ENCODE measurements at regions not wholly inside any gene's neighbourhood (a gene's known extent, or its start where the extent isn't known, plus 50 kb on each side); places are given as distances from the start of the nearest gene placed in this dataset.

- DNase-seq = no peak
Observed at GRCh38 chr1:14511796-14512585, 86.5 kb upstream of the KAZN start.

DNA sequence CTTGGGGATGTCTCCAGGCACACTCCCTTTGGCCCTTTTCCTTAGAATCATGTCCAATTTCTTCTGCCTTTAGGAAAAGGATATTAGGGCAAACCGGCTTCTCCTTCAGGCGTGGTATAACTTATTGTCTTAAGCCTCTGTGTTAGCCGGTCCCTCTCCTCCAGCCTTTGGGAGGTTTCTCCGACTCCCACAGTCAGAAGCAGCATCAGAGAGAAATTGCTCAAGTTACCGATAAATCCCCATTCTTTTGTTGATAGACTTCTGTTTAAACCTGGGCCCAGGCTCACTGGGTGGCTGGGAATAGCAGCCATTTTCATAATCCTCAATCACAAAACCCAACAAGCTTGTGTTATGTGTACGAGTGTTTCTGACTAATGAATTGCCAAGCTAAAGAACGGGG is 85.4 kb upstream of the KAZN start:
- DNase-seq = no peak

DNA sequence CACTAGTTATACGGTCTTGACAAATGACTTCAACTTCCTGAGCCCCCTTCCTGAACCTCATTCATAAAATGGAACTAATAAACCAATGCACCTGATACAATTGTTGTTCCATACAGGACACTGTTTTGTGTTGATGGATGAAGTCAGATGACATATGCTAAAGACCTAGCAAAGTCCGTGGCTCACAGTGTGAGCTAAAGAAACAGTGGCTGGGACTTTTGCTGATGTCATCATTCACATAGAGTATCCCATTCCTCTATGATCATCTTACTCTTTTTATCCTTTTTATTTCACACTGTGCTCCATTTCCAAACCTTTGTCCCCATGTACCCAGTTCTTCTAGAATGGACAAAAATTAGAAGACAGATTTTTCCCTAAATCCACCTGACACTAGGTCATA is 83.7 kb upstream of the KAZN start:
- no peak for DNase-seq

DNA sequence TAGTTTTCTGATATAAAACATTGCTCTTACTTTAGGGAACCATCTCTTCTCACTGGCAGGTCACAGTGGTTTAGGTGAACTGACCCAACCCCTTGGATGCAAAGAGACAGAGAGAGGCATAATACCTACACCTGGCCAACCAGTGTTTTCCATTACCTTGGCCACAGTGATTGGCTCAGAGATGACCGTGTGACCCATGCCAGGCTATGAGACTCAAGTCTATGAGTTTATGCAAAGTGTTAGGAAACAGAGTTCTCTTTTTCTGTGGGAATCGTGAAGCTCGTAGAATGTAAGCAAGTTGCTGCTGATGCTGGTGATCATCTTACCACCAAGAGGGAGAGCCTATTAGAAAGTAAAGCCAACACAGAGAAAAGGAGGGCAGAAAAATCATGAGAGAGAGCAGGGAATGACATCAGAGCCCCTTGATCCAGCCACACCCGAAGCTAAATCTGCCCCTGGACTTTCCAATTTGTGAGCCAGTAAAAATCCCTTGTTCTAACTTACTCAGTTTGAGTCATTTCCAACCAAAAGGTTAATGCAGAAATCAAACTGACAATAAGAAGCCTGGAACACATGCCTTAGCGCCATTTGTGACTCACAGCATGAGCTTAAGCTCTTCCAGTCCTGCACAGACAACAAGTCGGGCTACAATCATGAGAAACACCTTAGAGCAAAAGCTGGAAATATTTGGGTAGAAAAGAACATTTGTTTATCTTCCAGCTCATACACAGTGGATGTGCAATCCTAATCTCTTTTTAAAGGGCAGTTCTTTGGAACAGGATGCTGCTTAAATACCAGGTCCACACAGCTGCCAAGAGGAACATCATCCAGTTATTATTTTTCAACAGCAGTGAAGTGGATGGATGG is 81.3 kb upstream of the KAZN start:
- DNase-seq = no peak

- no peak for DNase-seq
Observed at GRCh38 chr1:14517841-14518180, 80.7 kb upstream of the KAZN start.

GRCh38 chr1:14519976-14520375 is 78.5 kb upstream of the KAZN start:
- DNase-seq = no peak

DNA sequence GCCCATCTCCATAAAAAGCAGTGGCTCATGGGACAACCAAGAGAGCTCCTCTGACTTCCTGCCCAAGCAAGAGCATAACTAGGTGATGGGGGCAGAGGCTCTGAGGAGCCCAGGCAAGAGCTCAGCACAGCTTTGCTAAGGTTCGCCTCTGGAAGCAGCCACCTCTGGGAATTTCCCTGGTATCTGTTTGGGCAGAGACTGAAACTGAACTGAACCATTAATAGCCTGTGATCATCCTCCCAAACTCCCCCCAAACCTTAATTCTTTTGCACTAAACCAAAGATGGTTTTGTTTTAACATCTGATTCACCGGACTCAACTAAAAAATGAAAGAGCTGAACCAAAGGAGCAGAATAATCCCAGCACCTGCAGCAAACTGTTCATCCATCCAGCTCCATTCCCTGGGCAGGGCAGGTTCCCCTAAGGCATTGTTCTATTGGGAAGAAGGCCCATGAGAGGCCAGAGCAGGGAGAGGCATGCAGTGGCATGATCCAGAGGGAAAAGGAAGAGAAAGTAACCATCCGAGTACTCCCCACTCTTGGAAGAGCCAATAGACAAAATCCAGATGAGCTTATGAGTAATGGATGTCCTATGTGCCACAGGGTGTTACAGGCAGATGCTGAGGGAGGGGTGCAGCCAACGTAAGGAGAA is 77.8 kb upstream of the KAZN start:
- DNase-seq = no peak

DNA sequence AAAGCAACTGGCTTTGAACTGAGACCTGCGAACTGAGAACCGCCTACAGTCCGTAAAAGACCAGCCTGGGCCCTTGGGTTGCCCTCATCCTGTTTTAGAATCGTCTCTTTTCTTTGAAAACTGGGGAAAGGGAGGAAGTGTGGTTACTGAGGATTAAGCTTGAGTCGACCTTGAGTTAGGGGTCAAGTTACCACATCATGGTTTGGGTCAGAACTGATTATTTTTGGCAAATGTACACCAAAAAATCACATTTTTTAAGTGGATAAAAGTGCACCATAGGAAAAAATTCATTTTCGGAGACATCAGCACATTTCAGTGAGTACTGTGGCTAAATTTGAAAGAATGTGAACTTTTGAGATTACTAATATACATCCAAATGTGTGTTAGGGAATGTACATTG is 76.9 kb upstream of the KAZN start:
- DNase-seq = no peak

GRCh38 chr1:14522077-14522925 is 76.2 kb upstream of the KAZN start:
- DNase-seq = no peak

DNA sequence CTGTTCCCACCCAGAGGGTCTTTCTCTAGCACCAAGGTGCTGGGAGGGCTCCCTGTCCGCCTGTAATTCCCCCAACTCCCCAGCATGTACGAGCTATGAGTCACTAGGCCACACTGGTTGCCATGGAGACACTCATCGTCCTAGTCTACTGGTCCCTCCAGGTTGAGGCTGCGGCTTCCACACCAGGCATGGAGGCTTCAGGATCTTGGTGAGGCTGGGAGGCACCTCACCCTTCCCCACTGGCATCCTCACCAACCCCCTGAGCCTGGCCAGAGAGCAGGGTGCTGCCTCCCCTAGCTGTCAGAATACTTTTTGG is 75.6 kb upstream of the KAZN start:
- DNase-seq = no peak

GRCh38 chr1:14524826-14525636 is 73.5 kb upstream of the KAZN start:
- DNase-seq = no peak

GRCh38 chr1:14529475-14529874 is 69.0 kb upstream of the KAZN start:
- DNase-seq = no peak

- no peak for DNase-seq
Observed at GRCh38 chr1:14531519-14531918, 67.0 kb upstream of the KAZN start.

- DNase-seq = no peak
Observed at GRCh38 chr1:14535619-14536355, 62.7 kb upstream of the KAZN start.

DNA sequence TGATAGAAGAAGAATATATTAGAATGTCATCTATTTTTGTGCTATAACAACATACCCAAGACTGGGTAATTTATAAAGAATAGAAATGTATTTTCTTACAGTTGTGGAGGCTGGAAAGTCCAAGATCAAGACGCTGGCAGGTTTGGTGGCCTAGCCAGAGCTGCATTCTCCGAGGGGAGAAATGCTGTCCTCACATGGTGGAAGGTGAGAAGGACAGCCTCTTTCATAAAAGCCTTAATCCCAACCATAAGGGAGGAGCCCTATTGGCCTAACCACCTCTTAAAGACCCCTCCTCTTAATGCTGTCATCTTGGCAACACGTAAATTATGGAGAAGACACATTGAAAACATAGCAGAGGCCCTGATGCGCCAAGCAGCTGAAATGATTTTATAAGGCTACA is 60.1 kb upstream of the KAZN start:
- no peak for DNase-seq

DNA sequence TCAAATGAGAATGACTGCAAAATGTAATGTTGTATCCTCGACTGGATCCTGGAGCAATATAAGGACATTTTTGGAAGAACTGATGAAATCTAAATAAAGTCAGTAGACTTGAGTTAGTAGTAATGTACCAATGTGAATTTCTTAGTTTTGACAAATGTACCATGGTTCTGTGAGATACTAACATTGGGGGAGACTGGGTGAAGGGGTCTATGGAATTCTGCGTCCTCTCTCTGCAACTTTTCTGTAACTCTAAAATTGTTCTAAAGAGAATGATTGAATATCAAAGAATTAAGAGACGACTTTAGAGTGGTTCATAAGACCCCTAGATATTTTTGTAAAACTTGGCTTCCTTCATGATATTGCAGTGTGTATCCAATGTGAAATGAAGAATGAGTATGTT is 59.2 kb upstream of the KAZN start:
- DNase-seq = no peak

GRCh38 chr1:14539953-14540563 is 58.4 kb upstream of the KAZN start:
- no peak for DNase-seq

DNA sequence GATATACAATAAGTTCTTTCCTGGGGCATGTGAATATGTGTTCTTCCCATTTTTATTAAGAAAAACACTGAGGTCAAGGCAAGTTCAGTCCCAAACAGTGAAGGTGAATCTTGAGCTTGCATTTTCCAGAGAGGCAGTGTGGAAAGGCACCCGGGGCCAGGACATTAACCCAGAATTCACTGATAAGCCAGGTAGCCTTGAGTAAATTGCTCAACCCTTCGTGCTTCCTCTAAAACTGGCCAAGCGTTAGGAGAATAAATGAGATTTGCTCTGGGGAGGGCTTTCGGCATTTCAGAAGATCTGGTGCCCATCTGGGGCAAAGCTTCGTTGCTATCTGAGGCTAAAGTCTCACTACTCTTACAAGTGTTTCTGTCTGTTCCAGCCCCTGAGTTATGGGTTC is 57.1 kb upstream of the KAZN start:
- DNase-seq = no peak

GRCh38 chr1:14543191-14543840 is 55.2 kb upstream of the KAZN start:
- DNase-seq = no peak

DNA sequence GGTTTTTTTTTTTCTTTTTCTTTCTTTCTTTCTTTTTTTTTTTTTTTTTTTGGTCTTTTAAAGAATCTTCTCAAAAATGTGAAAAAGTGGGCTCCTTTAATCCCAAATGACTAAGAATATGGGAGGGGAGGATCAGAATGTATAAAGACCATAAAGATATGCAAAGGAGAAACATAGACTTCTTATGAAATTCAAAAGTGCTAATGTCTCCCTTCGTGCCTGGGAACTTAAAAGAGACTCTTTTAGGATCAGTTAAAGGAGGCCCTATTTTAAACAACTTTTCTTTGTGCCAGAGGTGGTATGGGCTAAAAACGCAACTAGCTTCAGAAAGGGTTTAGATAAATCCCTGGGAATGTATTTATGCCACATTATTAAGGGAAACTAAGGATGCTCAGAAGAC is 54.2 kb upstream of the KAZN start:
- no peak for DNase-seq

All from DMS 273 treated with DMSO at 0.1 percent for 48 hours (cell line).